ENCODE measurements at regions not wholly inside any gene's neighbourhood (a gene's known extent, or its start where the extent isn't known, plus 50 kb on each side); places are given as distances from the start of the nearest gene placed in this dataset.

- no peak for TF ChIP-seq CTCF (IDR thresholded peaks at IDR 0.05)
- no peak for TF ChIP-seq POLR2A (IDR thresholded peaks at IDR 0.05)
Measured at GRCh38 chr10:131686781-131687420, 213.9 kb upstream of the PPP2R2D start.
